H1 (cell line): ENCODE measurements at regions not wholly inside any gene's neighbourhood (a gene's known extent, or its start where the extent isn't known, plus 50 kb on each side); places are given as distances from the start of the nearest gene placed in this dataset.

Experiments
- CTCF ChIA-PET: fragments of 300-600 bp; sonication (Branson Sonifier 250); formaldehyde crosslinking; loops from one replicate; lab custom pipeline; 2021; ENCODE audit not compliant: partially characterized antibody; lab: Charles Lee
- POLR2A ChIA-PET: fragments of 300-600 bp; sonication (Branson Sonifier 250); formaldehyde crosslinking; loops from one replicate; lab custom pipeline; 2021; ENCODE audit warnings: inconsistent platforms; ENCODE audit not compliant: partially characterized antibody; lab: Charles Lee
- DNase-seq, 2 experiments: peaks; one replicate each; pipeline versions ENCODE4 v3.0.0 to v3.0.0-alpha.2; 2010 to 2022; ENCODE audit warnings: low spot score in 2 of 2, low read depth in 1 of 2, mixed read lengths in 1 of 2
- FAIRE-seq: peaks from 2 replicates; lab custom pipeline; 2011; peaks lifted over from hg19 to GRCh38; lab: Jason Lieb, UNC
- H2AFZ ChIP-seq: 2 replicates; pipeline ENCODE4 v1.8.1; 2012; ENCODE audit warnings: low read length, inconsistent platforms
- H2AK5ac ChIP-seq: 2 replicates; pipeline ENCODE4 v1.6.1; 2013; ENCODE audit warnings: low read depth, low read length
- H2BK120ac ChIP-seq: replicated peaks from 2 replicates; pipeline ENCODE3; 2013; ENCODE audit warnings: low read depth, low read length, inconsistent platforms
- H2BK12ac ChIP-seq: 2 replicates; pipeline ENCODE4 v1.6.1; 2013; ENCODE audit warnings: low read depth, low read length
- H2BK15ac ChIP-seq: 2 replicates; pipeline ENCODE4 v1.6.1; 2013; ENCODE audit warnings: low read length
- H2BK20ac ChIP-seq: 2 replicates; pipeline ENCODE4 v1.6.1; 2013; ENCODE audit warnings: low read length
- H2BK5ac ChIP-seq: 2 replicates; pipeline ENCODE4 v1.6.1; 2013; ENCODE audit warnings: low read depth, low read length
- H3K14ac ChIP-seq: 2 replicates; pipeline ENCODE4 v1.6.1; 2013; ENCODE audit warnings: inconsistent platforms; ENCODE audit not compliant: insufficient read length
- H3K18ac ChIP-seq: 2 replicates; pipeline ENCODE4 v1.6.1; 2013; ENCODE audit warnings: low read length; ENCODE audit errors: extremely low read depth
- H3K23ac ChIP-seq: 2 replicates; pipeline ENCODE4 v1.6.1; 2013; ENCODE audit warnings: inconsistent platforms; ENCODE audit not compliant: insufficient read length
- H3K23me2 ChIP-seq: 2 replicates; pipeline ENCODE4 v1.6.1; 2013; ENCODE audit warnings: low read depth, low read length
- H3K27ac ChIP-seq: 2 replicates; pipeline ENCODE4 v1.6.1; 2011; ENCODE audit warnings: low read depth, low read length, inconsistent platforms
- H3K27me3 ChIP-seq, 4 experiments: replicated peaks in 1 of 4; 1 replicate in 1 of 4; 2 replicates in 3 of 4; pipeline versions ENCODE4 v1.6.1 to v1.8.1; 2011 to 2013; ENCODE audit warnings: low read length in 3 of 4, mild to moderate bottlenecking in 3 of 4, inconsistent platforms in 2 of 4, mixed read lengths in 2 of 4, moderate library complexity in 1 of 4; ENCODE audit not compliant: control insufficient read depth in 3 of 4, insufficient read depth in 3 of 4; ENCODE audit errors: extremely low read depth in 1 of 4
- H3K36me3 ChIP-seq, 4 experiments: 2 replicates each; pipeline versions ENCODE4 v1.6.1 to v1.8.1; 2011 to 2013; ENCODE audit warnings: mild to moderate bottlenecking in 4 of 4, low read length in 3 of 4, moderate library complexity in 2 of 4, control low read depth in 1 of 4, inconsistent platforms in 1 of 4; ENCODE audit not compliant: insufficient read depth in 4 of 4, control insufficient read depth in 2 of 4
- H3K4ac ChIP-seq: replicated peaks from 2 replicates; pipeline ENCODE3; 2013; ENCODE audit warnings: low read length, low read depth, mixed read lengths, inconsistent platforms; ENCODE audit not compliant: insufficient read length
- H3K4me1 ChIP-seq, 4 experiments: replicated peaks in 1 of 4; 1 replicate in 1 of 4; 2 replicates in 3 of 4; pipeline versions ENCODE4 v1.6.1 to v1.8.1; 2011 to 2013; ENCODE audit warnings: low read length in 3 of 4, inconsistent platforms in 2 of 4, mixed read lengths in 1 of 4; ENCODE audit not compliant: insufficient read depth in 4 of 4, control insufficient read depth in 3 of 4
- H3K4me2 ChIP-seq, 2 experiments: 2 replicates each; pipeline versions ENCODE4 v1.6.1 to v1.8.1; 2011 to 2013; ENCODE audit warnings: low read depth in 2 of 2, low read length in 2 of 2, control low read depth in 1 of 2, inconsistent platforms in 1 of 2, mild to moderate bottlenecking in 1 of 2; ENCODE audit not compliant: insufficient read depth in 1 of 2
- H3K4me3 ChIP-seq, 4 experiments: fragments of 200-600, 300-600 bp in 1 of 4; sonication (generic), shearing (Covaris generic), sonication (Bioruptor Twin) in 1 of 4; 2 replicates each; pipeline versions ENCODE4 v1.5.1 to v1.8.1; 2011 to 2016; ENCODE audit warnings: low read length in 4 of 4, low read depth in 3 of 4, control low read depth in 2 of 4, inconsistent platforms in 2 of 4, mild to moderate bottlenecking in 2 of 4, mixed read lengths in 1 of 4, moderate library complexity in 1 of 4; ENCODE audit not compliant: insufficient read depth in 2 of 4; ENCODE audit errors: extremely low read depth in 1 of 4
- H3K56ac ChIP-seq: replicated peaks from 2 replicates; pipeline ENCODE3; 2013; ENCODE audit warnings: low read depth, mild to moderate bottlenecking, mixed read lengths, low read length, inconsistent platforms; ENCODE audit not compliant: insufficient read length
- H3K79me1 ChIP-seq: 2 replicates; pipeline ENCODE4 v1.6.1; 2013; ENCODE audit warnings: low read depth, low read length, control low read depth
- H3K79me2 ChIP-seq, 2 experiments: 2 replicates each; pipeline versions ENCODE4 v1.6.1 to v1.8.1; 2012 to 2013; ENCODE audit warnings: low read length in 2 of 2, mild to moderate bottlenecking in 2 of 2, inconsistent platforms in 1 of 2; ENCODE audit not compliant: insufficient read depth in 2 of 2, control insufficient read depth in 1 of 2
- H3K9ac ChIP-seq, 4 experiments: replicated peaks in 1 of 4; 1 replicate in 1 of 4; 2 replicates in 3 of 4; pipeline versions ENCODE4 v1.6.1 to v1.8.1; 2011 to 2013; ENCODE audit warnings: low read depth in 3 of 4, low read length in 3 of 4, control low read depth in 2 of 4, mild to moderate bottlenecking in 2 of 4, moderate library complexity in 2 of 4, inconsistent platforms in 1 of 4; ENCODE audit errors: extremely low read depth in 1 of 4
- H3K9me3 ChIP-seq, 2 experiments: 2 replicates each; pipeline versions ENCODE4 v1.6.1 to v1.8.1; 2012 to 2013; ENCODE audit warnings: mild to moderate bottlenecking in 2 of 2, moderate library complexity in 2 of 2, control low read depth in 1 of 2, inconsistent platforms in 1 of 2, low read depth in 1 of 2, low read length in 1 of 2, mixed read lengths in 1 of 2; ENCODE audit not compliant: insufficient read depth in 2 of 2
- H4K20me1 ChIP-seq, 2 experiments: replicated peaks in 1 of 2; 2 replicates each; pipeline versions ENCODE3 to v1.8.1; 2011 to 2013; ENCODE audit warnings: inconsistent platforms in 2 of 2, low read length in 2 of 2, mild to moderate bottlenecking in 1 of 2; ENCODE audit not compliant: insufficient read depth in 2 of 2, control insufficient read depth in 1 of 2
- H4K5ac ChIP-seq: 2 replicates; pipeline ENCODE4 v1.6.1; 2013; ENCODE audit warnings: low read length, low read depth, mixed read lengths, inconsistent platforms; ENCODE audit not compliant: insufficient read length
- H4K8ac ChIP-seq: 2 replicates; pipeline ENCODE4 v1.8.0; 2013; ENCODE audit warnings: mild to moderate bottlenecking, moderate library complexity, low read length, inconsistent platforms; ENCODE audit not compliant: insufficient read depth; ENCODE audit errors: extremely low read depth
- H4K91ac ChIP-seq: replicated peaks from 2 replicates; pipeline ENCODE3; 2013; ENCODE audit warnings: low read length, mixed read lengths, inconsistent platforms; ENCODE audit not compliant: insufficient read length
- CBX5 ChIP-seq: fragments of 300-800, 300-1000 bp; sonication (generic); IDR thresholded peaks from 2 replicates; pipeline ENCODE4 v1.7.1; 2016; ENCODE audit warnings: antibody characterized with exemption, low read length, low read depth
- CTBP2 ChIP-seq: IDR thresholded peaks from 2 replicates; pipeline ENCODE4 v1.7.0; 2011; ENCODE audit warnings: borderline replicate concordance, mild to moderate bottlenecking, moderate library complexity, mixed read lengths, low read length; ENCODE audit not compliant: insufficient read depth, insufficient read length
- EP300 ChIP-seq, 2 experiments: IDR thresholded peaks; 1 replicate in 1 of 2; 2 replicates in 1 of 2; pipeline ENCODE4 v1.6.1; 2011 to 2012; ENCODE audit warnings: low read depth in 2 of 2, low read length in 2 of 2, mild to moderate bottlenecking in 2 of 2, borderline replicate concordance in 1 of 2, inconsistent platforms in 1 of 2, moderate library complexity in 1 of 2
- KDM1A ChIP-seq: fragments of 200-600, 300-600 bp; sonication (generic); IDR thresholded peaks from 2 replicates; pipeline ENCODE4 v1.7.1; 2016; ENCODE audit warnings: mild to moderate bottlenecking, low read length, borderline replicate concordance
- KDM4A ChIP-seq: IDR thresholded peaks from one replicate; pipeline ENCODE4 v1.7.1; 2012; ENCODE audit warnings: low read depth, mild to moderate bottlenecking, moderate library complexity, low read length, inconsistent platforms; ENCODE audit not compliant: severe bottlenecking
- MAFK ChIP-seq: IDR thresholded peaks from 2 replicates; pipeline ENCODE4 v1.6.1; 2012; ENCODE audit warnings: low read depth, mild to moderate bottlenecking, improper control_type of control experiment, low read length
- POLR2A ChIP-seq, 2 experiments: IDR thresholded peaks; 1 replicate in 1 of 2; 2 replicates in 1 of 2; pipeline ENCODE4 v1.6.1; 2011; ENCODE audit warnings: low read depth in 2 of 2, low read length in 2 of 2, mild to moderate bottlenecking in 2 of 2; ENCODE audit errors: control extremely low read depth in 1 of 2
- TBP ChIP-seq: IDR thresholded peaks from 2 replicates; pipeline ENCODE4 v1.6.1; 2011; ENCODE audit warnings: low read depth, low read length, improper control_type of control experiment
- ZNF274 ChIP-seq: IDR thresholded peaks from 2 replicates; pipeline ENCODE4 v1.7.0; 2012; ENCODE audit warnings: low read length, borderline replicate concordance; ENCODE audit errors: extremely low read depth
- WGBS, 2 experiments: shearing (Covaris generic) in 1 of 2; methylation state at CpG; one replicate each; pipeline versions ENCODE4 v1.1.6 to v1.1.7; 2013 to 2015; ENCODE audit warnings: low lambda C conversion rate in 2 of 2, mixed read lengths in 2 of 2, inconsistent platforms in 1 of 2, low coverage in 1 of 2, missing lambda C conversion rate in 1 of 2; ENCODE audit not compliant: insufficient replicate concordance in 2 of 2, insufficient coverage in 1 of 2, insufficient read length in 1 of 2; ENCODE audit errors: extremely low coverage in 1 of 2, missing lambda C conversion rate in 1 of 2; 5-methylcytosine and 5-hydroxymethylcytosine counted together
- TF ChIP-seq, protein P1 (sequence below): IDR thresholded peaks from 2 replicates; pipeline ENCODE4 v1.6.1; 2012; ENCODE audit warnings: low read length, inconsistent platforms
- TF ChIP-seq, protein P2 (sequence below): IDR thresholded peaks from 2 replicates; pipeline ENCODE4 v1.6.1; 2012; ENCODE audit warnings: inconsistent platforms

- no peak overlapping the region for H3K4me3 ChIP-seq
- H3K79me2 ChIP-seq, result no peaks in the 10 kb centered on the region
- H2AFZ ChIP-seq, result no peak overlapping the region
- peaks cover 0 to 14% of the 10 kb centered on the region in 2 experiments for H4K20me1 ChIP-seq
- ChIA-PET CTCF (interaction anchor here (2.2 kb wide), 1 partner anchor 29 kb away, joined by 8 read pairs; no protein-coding TSS in a partner anchor), POLR2A (no interaction called here)
- H3K4me2 ChIP-seq, result no peak overlapping the region
- peak overlapping the region; percentile 66 for H2BK15ac ChIP-seq
- H3K23ac ChIP-seq, result no peak overlapping the region
- no peak for DNase-seq
- no peak overlapping the region for H3K27ac ChIP-seq
- peak overlapping the region; percentile 80 for H4K91ac ChIP-seq
- peak overlapping the region; percentile 87; the same call in 1 of the 2 replicates for H2BK12ac ChIP-seq
- no peak overlapping the region for H3K18ac ChIP-seq
- no peak overlapping the region for H3K14ac ChIP-seq
- H2BK5ac ChIP-seq, result peak overlapping the region; percentile 40
- peaks cover 16% of the 10 kb centered on the region for H3K23me2 ChIP-seq
- H2BK20ac ChIP-seq, result no peak overlapping the region; the same call in 1 of the 2 replicates
- no peaks in the 10 kb centered on the region for H3K9me3 ChIP-seq
- H4K5ac ChIP-seq, result no peak overlapping the region
- H2BK120ac ChIP-seq, result no peak overlapping the region
- peaks cover 0 to 4% (median 0%) of the 10 kb centered on the region in 4 experiments; a peak in 1 of 7 replicates for H3K27me3 ChIP-seq
- H3K4ac ChIP-seq, result no peak overlapping the region
- H3K9ac ChIP-seq, result peak overlapping the region in 1 of 4 experiments; percentile 11; a peak in 1 of 7 replicates
- H2AK5ac ChIP-seq, result peak overlapping the region; percentile 99
- peaks cover 0 to 7% (median 4%) of the 10 kb centered on the region in 4 experiments; a peak in 6 of 7 replicates for H3K4me1 ChIP-seq
- H3K36me3 ChIP-seq, result no peaks in the 10 kb centered on the region
- H4K8ac ChIP-seq, result no peak overlapping the region
- FAIRE-seq, result no peak
- no peaks in the 10 kb centered on the region; the same call in none of the 2 replicates for H3K79me1 ChIP-seq
- H3K56ac ChIP-seq, result peak overlapping the region; percentile 99
- 57 to 100% methylated on average over 1 to 3 of the region's 3 CpGs for WGBS, 2 experiments
- TF ChIP-seq TBP (no peak), CBX5 (no peak), EP300 (IDR thresholded peaks at IDR 0.05; ENCODE audit: borderline replicate concordance in 1 of 2, low read depth in 2 of 2, low read length in 2 of 2) (no peak), KDM4A (no peak), POLR2A (IDR thresholded peaks at IDR 0.05; ENCODE audit: control extremely low read depth in 1 of 2, low read depth in 2 of 2, low read length in 2 of 2) (no peak), CTBP2 (no peak), MAFK (no peak), KDM1A (no peak), ZNF274 (no peak)
- TF ChIP-seq, protein P1, sequence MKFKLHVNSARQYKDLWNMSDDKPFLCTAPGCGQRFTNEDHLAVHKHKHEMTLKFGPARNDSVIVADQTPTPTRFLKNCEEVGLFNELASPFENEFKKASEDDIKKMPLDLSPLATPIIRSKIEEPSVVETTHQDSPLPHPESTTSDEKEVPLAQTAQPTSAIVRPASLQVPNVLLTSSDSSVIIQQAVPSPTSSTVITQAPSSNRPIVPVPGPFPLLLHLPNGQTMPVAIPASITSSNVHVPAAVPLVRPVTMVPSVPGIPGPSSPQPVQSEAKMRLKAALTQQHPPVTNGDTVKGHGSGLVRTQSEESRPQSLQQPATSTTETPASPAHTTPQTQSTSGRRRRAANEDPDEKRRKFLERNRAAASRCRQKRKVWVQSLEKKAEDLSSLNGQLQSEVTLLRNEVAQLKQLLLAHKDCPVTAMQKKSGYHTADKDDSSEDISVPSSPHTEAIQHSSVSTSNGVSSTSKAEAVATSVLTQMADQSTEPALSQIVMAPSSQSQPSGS, result no peak
- TF ChIP-seq, protein P2, sequence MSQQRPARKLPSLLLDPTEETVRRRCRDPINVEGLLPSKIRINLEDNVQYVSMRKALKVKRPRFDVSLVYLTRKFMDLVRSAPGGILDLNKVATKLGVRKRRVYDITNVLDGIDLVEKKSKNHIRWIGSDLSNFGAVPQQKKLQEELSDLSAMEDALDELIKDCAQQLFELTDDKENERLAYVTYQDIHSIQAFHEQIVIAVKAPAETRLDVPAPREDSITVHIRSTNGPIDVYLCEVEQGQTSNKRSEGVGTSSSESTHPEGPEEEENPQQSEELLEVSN, result no peak
These were observed 60.8 kb upstream of the SORCS2 start for GRCh38 chr4:7131498-7132031.
